IPS DF 4.7 (cell line): ENCODE measurements at regions not wholly inside any gene's neighbourhood (a gene's known extent, or its start where the extent isn't known, plus 50 kb on each side); places are given as distances from the start of the nearest gene placed in this dataset.

Source experiments
- DNase-seq: peaks from one replicate; pipeline ENCODE4 v3.0.0-alpha.2; 2013; ENCODE audit warnings: low spot score; ENCODE audit errors: extremely low read depth

DNA sequence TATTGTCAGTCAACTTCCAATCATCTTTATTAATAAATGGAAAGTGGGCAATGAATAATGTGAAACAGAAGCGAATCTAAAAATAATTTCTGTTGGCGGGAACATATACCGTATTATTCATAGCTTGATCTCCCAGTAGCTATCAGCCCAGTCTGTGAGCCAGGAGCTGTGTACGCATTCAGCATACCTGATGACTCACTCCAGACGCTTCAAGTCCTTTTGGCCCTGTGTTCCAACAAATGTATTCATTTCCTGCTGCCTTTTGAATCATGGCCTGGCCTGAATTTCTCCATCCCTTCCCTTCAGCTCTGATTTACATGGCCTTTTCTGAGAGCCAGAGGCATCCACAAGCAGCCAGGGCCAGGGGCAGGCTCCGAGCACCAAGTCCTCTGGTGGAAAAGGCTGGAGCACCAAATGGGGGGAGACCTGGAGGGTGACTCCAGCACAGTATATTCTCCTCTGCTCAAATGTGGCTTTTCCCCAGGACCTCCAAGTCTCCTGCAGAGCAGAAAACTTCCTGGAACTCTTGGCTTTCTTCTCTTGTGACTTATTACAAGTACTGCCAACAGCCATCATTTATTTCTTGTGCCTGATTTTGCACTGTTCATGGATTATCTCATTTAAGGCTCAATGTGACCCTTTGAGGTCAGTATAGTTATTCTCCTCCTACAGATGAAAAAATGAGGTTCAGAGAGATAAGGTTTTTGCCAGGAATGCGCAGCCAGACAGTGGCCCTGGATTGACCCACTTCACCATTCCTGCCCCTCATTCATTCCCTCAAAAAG lies 108.7 kb downstream of the EN1 start:
- no peak for DNase-seq

DNA sequence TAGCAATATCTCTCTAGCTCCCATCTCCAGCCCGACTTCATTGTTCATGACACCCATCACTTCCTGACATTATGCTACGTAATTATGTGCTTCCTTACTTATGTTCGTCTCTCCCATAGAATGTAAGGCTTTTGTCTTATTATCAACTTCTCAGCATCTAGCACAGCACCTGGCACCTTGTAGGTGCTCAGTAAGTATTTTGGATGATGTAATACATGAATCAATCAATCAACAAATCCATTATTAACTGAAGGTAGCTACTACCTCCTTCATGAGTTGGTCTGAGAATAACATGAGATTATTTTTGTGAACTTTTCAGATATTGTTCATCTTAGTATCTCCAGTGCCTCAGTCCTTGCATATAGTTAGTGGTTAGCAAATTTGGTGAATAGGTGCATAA lies 109.3 kb downstream of the EN1 start:
- no peak for DNase-seq

DNA sequence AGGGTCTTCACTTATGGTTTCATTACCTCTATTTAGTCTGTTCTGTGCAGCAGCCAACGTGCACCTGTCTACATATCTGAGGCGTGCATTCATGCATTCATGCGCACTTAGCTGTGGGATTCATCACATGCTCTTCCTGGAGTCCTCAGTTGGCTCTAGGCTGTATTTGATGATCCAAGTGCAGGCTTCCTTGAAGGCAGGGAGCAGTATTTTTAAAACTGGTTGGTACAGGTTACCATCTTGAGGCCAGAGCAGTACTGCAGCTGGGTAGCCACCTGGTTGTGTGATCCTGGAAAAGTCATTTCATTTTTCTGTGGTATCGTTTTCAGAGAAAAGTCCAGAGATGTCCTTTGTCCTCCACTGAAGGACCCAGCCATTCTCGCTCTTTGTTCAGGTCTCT lies 109.8 kb downstream of the EN1 start:
- DNase-seq = no peak

GRCh38 chr2:118732432-118732831 lies 115.0 kb downstream of the EN1 start:
- no peak for DNase-seq

DNA sequence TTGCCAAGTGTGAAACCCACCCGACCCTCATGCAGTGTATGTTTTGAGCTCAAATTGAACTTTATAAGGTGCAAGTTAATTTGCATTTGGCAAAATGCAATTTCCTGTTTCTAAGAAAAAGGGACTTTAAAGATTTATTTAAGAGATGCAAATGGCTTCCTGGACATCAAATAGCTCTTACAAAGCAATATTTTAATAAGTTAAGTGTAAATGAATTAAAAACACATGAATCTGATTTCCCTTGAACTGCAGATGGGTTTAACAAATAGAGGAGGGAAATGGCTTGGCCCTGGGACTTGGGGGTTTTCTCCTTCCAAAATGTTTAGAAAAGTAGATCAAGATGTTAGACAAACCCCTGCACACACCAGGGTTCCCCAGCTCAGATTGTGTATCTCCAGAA lies 116.0 kb downstream of the EN1 start:
- DNase-seq = no peak

- no peak for DNase-seq
These were observed 117.0 kb downstream of the EN1 start for GRCh38 chr2:118730405-118730804.

- DNase-seq = no peak
These were observed 117.7 kb downstream of the EN1 start for GRCh38 chr2:118729760-118730159.

- DNase-seq = no peak
These were observed 118.5 kb downstream of the EN1 start for GRCh38 chr2:118728984-118729383.

- no peak for DNase-seq
These were observed 120.6 kb downstream of the EN1 start for GRCh38 chr2:118726821-118727220.

DNA sequence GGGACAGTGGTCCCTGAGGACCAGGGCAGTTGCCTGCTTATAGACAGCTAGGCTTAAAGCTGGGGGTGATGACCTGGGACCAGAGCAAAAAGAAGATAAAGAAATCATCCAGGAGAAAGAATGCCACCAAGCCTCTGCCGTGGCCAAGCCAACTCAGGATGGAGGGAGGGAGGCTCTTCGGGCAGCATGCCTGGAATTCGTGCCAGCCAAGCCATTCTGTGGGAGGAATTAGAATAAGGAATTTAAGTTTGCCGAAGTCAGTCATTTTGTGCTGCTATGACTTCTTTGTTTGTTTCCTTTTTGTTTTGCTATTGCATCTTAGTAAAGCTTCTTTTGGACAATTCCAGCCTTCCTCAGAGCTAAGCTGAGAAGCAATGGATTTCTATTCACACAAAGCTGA lies 124.1 kb downstream of the EN1 start:
- no peak for DNase-seq

GRCh38 chr2:118722976-118723375 lies 124.5 kb downstream of the EN1 start:
- DNase-seq = no peak

DNA sequence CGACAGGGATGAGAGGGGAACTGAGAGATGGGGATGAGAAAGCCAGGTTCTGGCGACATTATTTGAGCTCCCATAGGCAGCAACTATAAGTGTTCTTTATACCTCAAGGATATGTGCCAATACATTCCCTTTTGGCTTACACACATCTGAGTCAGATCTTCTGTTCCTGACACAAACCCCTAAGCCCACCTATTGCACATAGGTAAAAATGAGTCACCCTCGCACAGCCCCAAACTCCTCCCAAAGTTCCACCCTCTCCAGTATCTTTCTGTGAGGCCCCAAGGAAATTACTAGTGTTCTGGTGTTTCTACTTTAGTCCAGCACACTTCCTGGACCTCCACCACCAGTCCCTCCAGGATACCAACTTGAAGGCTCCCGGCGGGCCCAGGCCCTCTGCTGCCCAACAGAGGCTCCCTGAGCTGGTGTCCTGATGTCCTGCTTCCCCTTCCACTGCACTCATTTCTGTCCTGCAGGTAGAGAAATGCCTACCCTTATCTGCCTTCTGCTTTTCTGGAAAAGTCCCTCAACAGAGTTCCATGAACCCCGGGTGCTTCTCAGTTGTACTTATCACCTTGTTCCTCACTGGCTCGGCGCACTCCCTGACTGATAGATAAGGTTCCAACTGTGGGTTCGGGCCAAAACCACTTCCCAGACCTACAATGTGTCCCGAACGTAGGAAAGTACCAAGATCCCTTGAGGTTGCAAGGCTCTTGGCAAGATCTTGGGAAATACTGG lies 125.5 kb downstream of the EN1 start:
- no peak for DNase-seq

DNA sequence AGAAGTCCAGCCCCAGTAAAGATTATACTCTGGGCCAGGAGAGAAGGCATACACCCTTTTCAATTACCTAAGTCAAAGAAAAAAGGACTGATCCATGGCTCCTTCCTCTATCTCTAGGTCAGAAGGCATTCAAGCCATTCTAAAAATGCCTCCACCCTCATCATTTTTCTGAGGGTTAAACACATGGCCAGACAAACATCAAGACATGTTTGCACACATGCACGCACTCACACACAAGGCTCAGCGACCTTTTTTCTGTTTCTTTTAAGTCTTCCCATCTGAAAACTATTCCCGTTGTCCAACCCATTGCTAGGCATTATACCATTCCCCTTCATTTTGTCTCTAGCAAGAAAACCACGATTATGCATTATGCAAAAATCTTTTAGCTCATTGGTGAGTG lies 126.6 kb downstream of the EN1 start:
- DNase-seq = no peak

GRCh38 chr2:118718921-118719320 lies 128.5 kb downstream of the EN1 start:
- DNase-seq = no peak

GRCh38 chr2:118716102-118716501 lies 131.3 kb downstream of the EN1 start:
- DNase-seq = no peak

GRCh38 chr2:118714118-118714517 lies 133.3 kb downstream of the EN1 start:
- no peak for DNase-seq

DNA sequence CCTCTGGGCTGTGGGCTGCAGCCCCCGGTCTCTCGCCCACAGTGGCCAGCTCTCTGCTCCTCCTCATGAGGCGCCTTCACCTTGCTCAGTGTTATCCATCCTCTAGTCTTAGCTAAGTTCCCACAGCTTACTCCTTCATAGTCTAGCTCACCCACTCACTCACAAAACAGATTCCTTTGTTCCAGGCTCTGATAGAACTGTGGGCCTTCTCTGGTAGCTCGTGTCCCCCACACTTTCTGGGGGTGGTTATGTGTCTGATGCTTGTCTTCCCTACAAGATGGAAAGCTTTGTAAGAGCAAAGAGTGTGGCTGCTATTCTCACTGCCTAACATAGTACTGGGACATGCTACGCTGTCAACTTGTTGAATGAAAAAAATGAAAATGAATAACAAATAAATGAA lies 135.8 kb downstream of the EN1 start:
- no peak for DNase-seq

DNA sequence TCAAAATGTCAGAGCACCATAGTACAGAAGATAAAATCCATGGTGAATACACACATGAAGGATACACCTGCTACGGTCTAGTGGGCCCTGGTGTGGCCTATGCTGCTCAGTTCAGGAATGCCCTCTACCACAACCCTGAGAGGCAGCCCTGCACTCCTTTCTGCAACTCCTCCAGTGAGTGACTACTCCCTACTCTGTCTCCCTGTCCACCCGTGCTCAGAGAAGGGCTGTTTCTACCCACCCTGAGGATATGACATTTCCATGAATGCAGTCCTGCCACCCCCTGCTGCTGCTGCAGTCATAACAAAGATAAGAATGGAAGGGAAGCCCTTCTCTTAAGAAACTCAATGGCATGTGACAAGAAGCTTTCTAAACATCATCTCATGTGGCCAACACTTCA lies 137.0 kb downstream of the EN1 start:
- DNase-seq = no peak

- DNase-seq = no peak
These were observed 137.7 kb downstream of the EN1 start for GRCh38 chr2:118709786-118710185.

- DNase-seq = no peak
These were observed 140.6 kb downstream of the EN1 start for GRCh38 chr2:118706844-118707243.

GRCh38 chr2:118706371-118706770 lies 141.1 kb downstream of the EN1 start:
- no peak for DNase-seq

GRCh38 chr2:118705032-118705431 lies 142.4 kb downstream of the EN1 start:
- DNase-seq = no peak
